ENCODE measurements at regions not wholly inside any gene's neighbourhood (a gene's known extent, or its start where the extent isn't known, plus 50 kb on each side); places are given as distances from the start of the nearest gene placed in this dataset.

DNA sequence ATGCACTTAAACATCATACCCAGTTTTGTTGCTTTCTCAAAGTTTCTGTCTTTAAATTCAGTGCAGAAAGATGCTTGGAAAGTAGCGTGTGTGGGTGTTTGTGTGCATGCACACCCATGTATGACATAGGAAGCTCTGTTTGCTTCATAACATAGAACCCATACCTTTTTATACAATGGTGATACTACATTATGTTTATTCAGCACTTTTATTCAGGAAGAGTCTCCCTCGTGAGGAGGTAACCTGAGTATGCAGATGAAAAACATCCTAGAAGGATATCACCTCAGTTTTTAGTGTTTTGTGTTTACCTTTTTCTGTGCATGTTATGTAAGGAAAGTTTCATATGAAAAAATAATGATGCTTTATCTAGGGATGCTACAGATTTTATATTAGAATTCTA lies 111.2 kb downstream of the SST start:
- Histone ChIP-seq H3K4me1 (ENCODE audit: control insufficient read depth in 1 of 2, insufficient read depth in 2 of 2, low read length in 2 of 2) (no peaks in the 10 kb centered on the region), H3K9me3 (replicated peaks in 1 of 2; ENCODE audit: control insufficient read depth in 1 of 2, insufficient read depth in 1 of 2, low read length in 2 of 2) (no peaks in the 10 kb centered on the region), H3K79me2 (ENCODE audit: insufficient read depth, low read length) (no peaks in the 10 kb centered on the region), H4K20me1 (ENCODE audit: insufficient read depth, low read length) (no peaks in the 10 kb centered on the region), H3K36me3 (replicated peaks in 1 of 2; ENCODE audit: control insufficient read depth in 1 of 2, insufficient read depth in 2 of 2, low read length in 2 of 2) (no peaks in the 10 kb centered on the region), H3K9ac (ENCODE audit: insufficient read depth, low read length, poor library complexity, severe bottlenecking) (no peak overlapping the region), H3K4me2 (replicated peaks; ENCODE audit: extremely low read depth, low read length, poor library complexity, severe bottlenecking) (no peak overlapping the region), H3K27ac (ENCODE audit: low read depth in 1 of 2, low read length in 2 of 2) (no peak overlapping the region), H2AFZ (ENCODE audit: insufficient read depth, low read depth, low read length, poor library complexity, severe bottlenecking) (no peak overlapping the region), H3K4me3 (replicated peaks in 1 of 3; ENCODE audit: low read depth in 2 of 3, low read length in 3 of 3) (no peak overlapping the region), H3K27me3 (ENCODE audit: control insufficient read depth in 2 of 2, insufficient read depth in 2 of 2, low read length in 2 of 2) (no peaks in the 10 kb centered on the region)
- no peak overlapping the region for H3K27ac Mint-ChIP-seq
- intact Hi-C loops (cut with micrococcal nuclease), result no loop called here
- H3K4me3 Mint-ChIP-seq, result no peak overlapping the region
- TF ChIP-seq, protein P1, sequence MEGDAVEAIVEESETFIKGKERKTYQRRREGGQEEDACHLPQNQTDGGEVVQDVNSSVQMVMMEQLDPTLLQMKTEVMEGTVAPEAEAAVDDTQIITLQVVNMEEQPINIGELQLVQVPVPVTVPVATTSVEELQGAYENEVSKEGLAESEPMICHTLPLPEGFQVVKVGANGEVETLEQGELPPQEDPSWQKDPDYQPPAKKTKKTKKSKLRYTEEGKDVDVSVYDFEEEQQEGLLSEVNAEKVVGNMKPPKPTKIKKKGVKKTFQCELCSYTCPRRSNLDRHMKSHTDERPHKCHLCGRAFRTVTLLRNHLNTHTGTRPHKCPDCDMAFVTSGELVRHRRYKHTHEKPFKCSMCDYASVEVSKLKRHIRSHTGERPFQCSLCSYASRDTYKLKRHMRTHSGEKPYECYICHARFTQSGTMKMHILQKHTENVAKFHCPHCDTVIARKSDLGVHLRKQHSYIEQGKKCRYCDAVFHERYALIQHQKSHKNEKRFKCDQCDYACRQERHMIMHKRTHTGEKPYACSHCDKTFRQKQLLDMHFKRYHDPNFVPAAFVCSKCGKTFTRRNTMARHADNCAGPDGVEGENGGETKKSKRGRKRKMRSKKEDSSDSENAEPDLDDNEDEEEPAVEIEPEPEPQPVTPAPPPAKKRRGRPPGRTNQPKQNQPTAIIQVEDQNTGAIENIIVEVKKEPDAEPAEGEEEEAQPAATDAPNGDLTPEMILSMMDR (IDR thresholded peaks at IDR 0.05), result no peak
- peaks cover 0 to 3% (median 0%) of the 10 kb centered on the region in 7 donors for H3K9me3 Mint-ChIP-seq
- no peaks in the 10 kb centered on the region for H3K4me1 Mint-ChIP-seq
- no peaks in the 10 kb centered on the region for H3K36me3 Mint-ChIP-seq
- H3K27me3 Mint-ChIP-seq (ENCODE audit: low read depth in 3 of 3), result peaks cover 0 to 2% (median 0%) of the 10 kb centered on the region in 3 donors
- WGBS (ENCODE audit: insufficient coverage), result no CpG with 5 or more reads among the region's 2 CpGs
- no peak for DNase-seq

DNA sequence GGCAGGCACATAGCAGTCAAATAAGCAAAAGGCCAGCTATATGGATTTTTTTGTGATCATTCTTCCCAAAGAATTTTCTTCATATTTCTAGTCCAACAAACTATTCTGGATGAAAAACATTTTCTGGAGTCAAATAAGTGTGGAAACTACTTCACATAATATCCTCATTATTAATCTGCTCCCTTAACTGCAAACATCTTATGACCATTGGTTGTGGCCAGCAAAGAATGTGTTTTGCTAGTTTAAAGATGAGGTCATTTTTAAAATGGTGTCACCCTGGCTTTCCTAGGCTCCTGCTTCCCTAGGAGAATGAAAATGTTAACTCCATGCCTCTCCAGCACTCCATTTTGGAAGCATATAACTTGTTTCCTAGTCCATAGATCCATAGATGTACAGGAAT lies 118.8 kb downstream of the SST start:
- no peak for DNase-seq
- no peaks in the 10 kb centered on the region for H3K36me3 ChIP-seq (replicated peaks in 1 of 2; ENCODE audit: control insufficient read depth in 1 of 2, insufficient read depth in 2 of 2, low read length in 2 of 2)
- no peak overlapping the region for H2AFZ ChIP-seq (ENCODE audit: insufficient read depth, low read depth, low read length, poor library complexity, severe bottlenecking)
- TF ChIP-seq, protein P1 (IDR thresholded peaks at IDR 0.05), result no peak
- Mint-ChIP-seq H3K36me3 (no peaks in the 10 kb centered on the region), H3K27ac (no peak overlapping the region), H3K4me1 (no peaks in the 10 kb centered on the region), H3K4me3 (no peak overlapping the region), H3K27me3 (ENCODE audit: low read depth in 3 of 3) (peaks cover 0 to 2% (median 1%) of the 10 kb centered on the region in 3 donors), H3K9me3 (peaks cover 0 to 3% (median 0%) of the 10 kb centered on the region in 7 donors)
- intact Hi-C loops (cut with micrococcal nuclease), result no loop called here
- no peaks in the 10 kb centered on the region for H3K9me3 ChIP-seq (replicated peaks in 1 of 2; ENCODE audit: control insufficient read depth in 1 of 2, insufficient read depth in 1 of 2, low read length in 2 of 2)
- no peaks in the 10 kb centered on the region for H3K79me2 ChIP-seq (ENCODE audit: insufficient read depth, low read length)
- peaks cover 0 to 2% of the 10 kb centered on the region in 2 donors for H3K27me3 ChIP-seq (ENCODE audit: control insufficient read depth in 2 of 2, insufficient read depth in 2 of 2, low read length in 2 of 2)
- no peak overlapping the region for H3K4me3 ChIP-seq (replicated peaks in 1 of 3; ENCODE audit: low read depth in 2 of 3, low read length in 3 of 3)
- no peak overlapping the region for H3K9ac ChIP-seq (ENCODE audit: insufficient read depth, low read length, poor library complexity, severe bottlenecking)
- no peak overlapping the region for H3K27ac ChIP-seq (ENCODE audit: low read depth in 1 of 2, low read length in 2 of 2)
- no peaks in the 10 kb centered on the region for H3K4me1 ChIP-seq (ENCODE audit: control insufficient read depth in 1 of 2, insufficient read depth in 2 of 2, low read length in 2 of 2)
- no peak overlapping the region for H3K4me2 ChIP-seq (replicated peaks; ENCODE audit: extremely low read depth, low read length, poor library complexity, severe bottlenecking)
- H4K20me1 ChIP-seq (ENCODE audit: insufficient read depth, low read length), result no peaks in the 10 kb centered on the region
